ENCODE measurements at regions not wholly inside any gene's neighbourhood (a gene's known extent, or its start where the extent isn't known, plus 50 kb on each side); places are given as distances from the start of the nearest gene placed in this dataset.

- TF ChIP-seq CTCF (IDR thresholded peaks at IDR 0.05; ENCODE audit: poor library complexity): no peak
- no peak for TF ChIP-seq EZH2 (IDR thresholded peaks at IDR 0.05; ENCODE audit: borderline replicate concordance)
Measured at GRCh38 chr3:8424281-8424680, 77.3 kb upstream of the LMCD1 start.
